Stimulated activated CD8-positive, alpha-beta memory T cell treated with anti-CD3 and anti-CD28 coated beads, Interleukin-4, amount 100 ng/mL, for 1 hour (primary cell): ENCODE measurements at regions not wholly inside any gene's neighbourhood (a gene's known extent, or its start where the extent isn't known, plus 50 kb on each side); places are given as distances from the start of the nearest gene placed in this dataset.
A peak's percentile ranks its signal among the peaks of the same experiment; 100 is the strongest.

ENCODE experiments used
- DNase-seq, 2 donors: peaks; one replicate each; pipeline ENCODE4 v3.0.0-alpha.2; 2020; ENCODE audit warnings: low read depth in 2 of 2, low spot score in 1 of 2

DNA sequence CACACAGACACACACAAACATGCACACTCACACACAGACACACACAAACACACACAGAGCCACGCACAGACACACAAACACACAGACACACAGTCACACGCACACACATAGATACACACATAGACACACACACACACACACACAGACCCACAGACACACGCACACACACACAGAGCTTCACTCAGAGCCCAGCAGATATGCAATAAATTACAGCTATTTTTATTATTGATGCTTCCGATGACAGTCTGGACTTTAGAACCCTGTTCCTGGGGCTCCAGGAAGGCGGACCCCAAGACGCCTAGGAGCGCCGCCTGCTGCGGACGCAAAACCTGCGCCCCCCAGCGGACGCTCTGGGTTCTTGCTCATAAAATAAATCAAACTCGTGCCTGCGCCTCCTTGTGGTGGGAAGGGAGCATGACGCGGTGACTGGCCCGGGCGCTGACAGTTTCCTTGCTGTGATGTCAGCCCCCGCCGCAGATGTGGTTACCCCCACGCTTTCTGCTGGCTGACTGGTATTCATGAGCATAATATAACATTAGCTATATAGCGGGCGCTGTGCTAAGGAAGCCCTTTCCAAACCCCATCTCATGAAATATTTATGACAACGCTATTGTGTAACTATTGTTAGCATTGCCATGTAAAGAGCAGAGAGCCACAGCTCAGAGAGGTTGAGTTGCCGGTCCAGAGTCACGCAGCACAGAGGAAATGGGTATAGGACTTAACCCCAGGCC lies 64.4 kb upstream of the TM9SF2 start:
- peak; percentile 88 to 92 for DNase-seq

GRCh38 chr13:99439048-99439447 lies 62.2 kb upstream of the TM9SF2 start:
- no peak for DNase-seq

- no peak for DNase-seq
Measured at GRCh38 chr13:99439850-99440604, 61.2 kb upstream of the TM9SF2 start.

- DNase-seq: peak in 1 of 2 donors; percentile 29
Measured at GRCh38 chr13:99442273-99442895, 58.9 kb upstream of the TM9SF2 start.

GRCh38 chr13:99446242-99446641 lies 55.0 kb upstream of the TM9SF2 start:
- DNase-seq: no peak

- DNase-seq: no peak
Measured at GRCh38 chr13:99448546-99448945, 52.7 kb upstream of the TM9SF2 start.

- DNase-seq: no peak
Measured at GRCh38 chr13:99450416-99450815, 50.9 kb upstream of the TM9SF2 start.
